OCI-LY1 (cell line): ENCODE measurements at regions not wholly inside any gene's neighbourhood (a gene's known extent, or its start where the extent isn't known, plus 50 kb on each side); places are given as distances from the start of the nearest gene placed in this dataset.

Source experiments
- H2AFZ ChIP-seq: fragments of 200-600 bp; sonication (generic), shearing (Covaris generic); 2 replicates; pipeline ENCODE4 v1.6.0; 2014; ENCODE audit warnings: antibody characterized with exemption, mild to moderate bottlenecking, low read length
- H3F3A ChIP-seq: fragments of 200-600 bp; sonication (generic), shearing (Covaris generic); 2 replicates; pipeline ENCODE4 v1.6.0; 2014; ENCODE audit warnings: mild to moderate bottlenecking, antibody characterized with exemption, low read length, moderate library complexity; ENCODE audit not compliant: insufficient read depth
- H3K27ac ChIP-seq: fragments of 200-600 bp; sonication (generic); 2 replicates; pipeline ENCODE4 v1.5.1; 2014; ENCODE audit warnings: low read length, mixed run types, mild to moderate bottlenecking, low read depth; ENCODE audit not compliant: poor library complexity, severe bottlenecking
- H3K27me3 ChIP-seq: fragments of 200-600 bp; sonication (generic); 2 replicates; pipeline ENCODE4 v1.6.0; 2014; ENCODE audit warnings: antibody characterized with exemption, mild to moderate bottlenecking, low read length, moderate library complexity; ENCODE audit not compliant: insufficient read depth
- H3K36me3 ChIP-seq: fragments of 200-600 bp; sonication (generic); 2 replicates; pipeline ENCODE4 v1.6.1; 2014; ENCODE audit warnings: mild to moderate bottlenecking, antibody characterized with exemption, low read length, moderate library complexity, mixed read lengths; ENCODE audit not compliant: insufficient read depth
- H3K4me1 ChIP-seq: fragments of 200-600 bp; sonication (generic); 2 replicates; pipeline ENCODE4 v1.5.1; 2014; ENCODE audit warnings: mild to moderate bottlenecking, low read length, moderate library complexity; ENCODE audit not compliant: insufficient read depth, severe bottlenecking
- H3K4me2 ChIP-seq: fragments of 200-600 bp; sonication (generic), shearing (Covaris generic); 2 replicates; pipeline ENCODE4 v1.6.1; 2014; ENCODE audit warnings: low read length
- H3K4me3 ChIP-seq: fragments of 200-600 bp; sonication (generic); 2 replicates; pipeline ENCODE4 v1.5.1; 2014; ENCODE audit warnings: low read length, low read depth, mild to moderate bottlenecking, mixed read lengths; ENCODE audit not compliant: poor library complexity, severe bottlenecking
- H3K79me2 ChIP-seq: fragments of 200-600 bp; shearing (Covaris generic); 2 replicates; pipeline ENCODE4 v1.6.1; 2016; ENCODE audit warnings: mixed run types, low read length, mixed read lengths; ENCODE audit not compliant: insufficient read depth
- H3K9ac ChIP-seq: fragments of 200-600 bp; sonication (generic), shearing (Covaris generic); 2 replicates; pipeline ENCODE4 v1.6.1; 2014; ENCODE audit warnings: mild to moderate bottlenecking, low read length, mixed read lengths
- H3K9me2 ChIP-seq: fragments of 200-600 bp; sonication (generic), shearing (Covaris generic); 2 replicates; pipeline ENCODE4 v1.6.1; 2014; ENCODE audit warnings: low read depth, mild to moderate bottlenecking, low read length, mixed read lengths
- H3K9me3 ChIP-seq: fragments of 200-600 bp; shearing (Covaris generic); 2 replicates; pipeline ENCODE4 v1.6.1; 2014; ENCODE audit warnings: low read length, mixed read lengths
- H4K20me1 ChIP-seq: fragments of 200-600 bp; sonication (generic), shearing (Covaris generic); 2 replicates; pipeline ENCODE4 v1.6.0; 2016; ENCODE audit warnings: mild to moderate bottlenecking, low read length; ENCODE audit not compliant: insufficient read depth
- EZH2 ChIP-seq: fragments of 200-600 bp; sonication (generic), shearing (Covaris generic); IDR thresholded peaks from 2 replicates; pipeline ENCODE4 v1.8.0; 2017; ENCODE audit warnings: borderline replicate concordance, mixed run types, mild to moderate bottlenecking, antibody characterized with exemption, low read length, moderate library complexity, mixed read lengths
- TF ChIP-seq, protein P1 (sequence below): fragments of 200-600 bp; sonication (generic), shearing (Covaris generic); IDR thresholded peaks from 2 replicates; pipeline ENCODE4 v1.5.1; 2017; ENCODE audit warnings: mild to moderate bottlenecking, antibody characterized with exemption, low read length, moderate library complexity, mixed read lengths

- Histone ChIP-seq H3K27ac (no peak overlapping the region), H3K4me2 (no peak overlapping the region)
These were observed 59.3 kb upstream of the NTPCR start for GRCh38 chr1:232891071-232891470.

GRCh38 chr1:232891656-232892317 is 58.6 kb upstream of the NTPCR start:
- Histone ChIP-seq H3K27ac (no peak overlapping the region), H3K36me3 (no peaks in the 10 kb centered on the region), H3K9me3 (no peaks in the 10 kb centered on the region), H3F3A (no peaks in the 10 kb centered on the region), H2AFZ (no peak overlapping the region), H3K79me2 (no peaks in the 10 kb centered on the region), H3K4me1 (no peaks in the 10 kb centered on the region), H3K4me2 (no peak overlapping the region), H3K27me3 (no peaks in the 10 kb centered on the region), H3K9me2 (no peaks in the 10 kb centered on the region), H3K4me3 (no peak overlapping the region), H3K9ac (no peak overlapping the region), H4K20me1 (no peaks in the 10 kb centered on the region)
- no peak for TF ChIP-seq EZH2
- TF ChIP-seq, protein P1, sequence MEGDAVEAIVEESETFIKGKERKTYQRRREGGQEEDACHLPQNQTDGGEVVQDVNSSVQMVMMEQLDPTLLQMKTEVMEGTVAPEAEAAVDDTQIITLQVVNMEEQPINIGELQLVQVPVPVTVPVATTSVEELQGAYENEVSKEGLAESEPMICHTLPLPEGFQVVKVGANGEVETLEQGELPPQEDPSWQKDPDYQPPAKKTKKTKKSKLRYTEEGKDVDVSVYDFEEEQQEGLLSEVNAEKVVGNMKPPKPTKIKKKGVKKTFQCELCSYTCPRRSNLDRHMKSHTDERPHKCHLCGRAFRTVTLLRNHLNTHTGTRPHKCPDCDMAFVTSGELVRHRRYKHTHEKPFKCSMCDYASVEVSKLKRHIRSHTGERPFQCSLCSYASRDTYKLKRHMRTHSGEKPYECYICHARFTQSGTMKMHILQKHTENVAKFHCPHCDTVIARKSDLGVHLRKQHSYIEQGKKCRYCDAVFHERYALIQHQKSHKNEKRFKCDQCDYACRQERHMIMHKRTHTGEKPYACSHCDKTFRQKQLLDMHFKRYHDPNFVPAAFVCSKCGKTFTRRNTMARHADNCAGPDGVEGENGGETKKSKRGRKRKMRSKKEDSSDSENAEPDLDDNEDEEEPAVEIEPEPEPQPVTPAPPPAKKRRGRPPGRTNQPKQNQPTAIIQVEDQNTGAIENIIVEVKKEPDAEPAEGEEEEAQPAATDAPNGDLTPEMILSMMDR: no peak

More at GRCh38 chr1:232891071-232891470, 59.3 kb upstream of the NTPCR start:
- no peaks in the 10 kb centered on the region for H3K4me1 ChIP-seq
- no peaks in the 10 kb centered on the region for H3F3A ChIP-seq
- no peak overlapping the region for H3K9ac ChIP-seq
- no peaks in the 10 kb centered on the region for H3K9me3 ChIP-seq
- H3K36me3 ChIP-seq: no peaks in the 10 kb centered on the region
- no peaks in the 10 kb centered on the region for H3K9me2 ChIP-seq
- H3K4me3 ChIP-seq: no peak overlapping the region
- no peaks in the 10 kb centered on the region for H3K79me2 ChIP-seq
- H2AFZ ChIP-seq: no peak overlapping the region
- TF ChIP-seq, protein P1: no peak
- no peak for TF ChIP-seq EZH2
- H3K27me3 ChIP-seq: no peaks in the 10 kb centered on the region
- H4K20me1 ChIP-seq: no peaks in the 10 kb centered on the region

DNA sequence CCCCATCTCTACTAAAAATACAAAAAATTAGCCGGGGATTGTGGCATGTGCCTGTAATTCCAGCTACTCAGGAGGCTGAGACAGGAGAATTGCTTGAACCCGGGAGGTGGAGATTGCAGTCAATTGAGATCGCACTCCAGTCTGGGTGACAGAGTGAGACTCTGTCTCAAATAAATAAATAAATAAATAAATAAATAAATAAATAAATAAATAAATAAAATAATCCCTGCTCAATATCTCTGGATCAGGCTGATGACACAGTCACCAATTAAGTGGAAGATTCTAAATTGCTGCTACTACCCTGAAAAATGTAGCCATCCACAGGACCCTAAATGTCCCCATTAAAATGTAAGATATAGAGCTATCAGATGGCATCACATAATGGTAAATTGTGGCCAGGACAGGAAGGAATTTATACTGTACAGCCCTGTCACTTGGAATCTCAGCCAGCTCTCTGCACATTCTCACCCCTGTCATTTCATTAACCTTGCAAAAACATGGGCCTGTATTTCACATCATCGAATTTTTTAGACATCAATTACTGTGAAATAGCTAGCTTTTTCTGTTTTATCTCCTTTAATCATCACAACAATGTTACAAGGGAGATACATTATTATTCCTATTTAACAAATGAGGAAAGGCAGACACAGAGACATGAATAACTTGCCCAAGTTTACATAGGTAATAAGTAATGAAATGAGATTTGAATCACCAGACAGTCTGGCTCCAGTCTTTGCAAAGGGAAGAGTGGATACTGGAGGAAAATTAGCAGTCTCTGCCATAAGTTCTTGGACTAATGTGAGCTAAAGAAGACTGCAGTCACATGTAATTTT is 56.7 kb upstream of the NTPCR start:
- Histone ChIP-seq H3K9ac (no peak overlapping the region), H3K9me3 (no peaks in the 10 kb centered on the region), H2AFZ (no peak overlapping the region), H3K4me3 (no peak overlapping the region), H4K20me1 (no peaks in the 10 kb centered on the region), H3K27ac (no peak overlapping the region), H3K4me1 (no peaks in the 10 kb centered on the region), H3K27me3 (no peaks in the 10 kb centered on the region), H3K9me2 (no peaks in the 10 kb centered on the region), H3K36me3 (no peaks in the 10 kb centered on the region), H3F3A (no peaks in the 10 kb centered on the region), H3K79me2 (no peaks in the 10 kb centered on the region), H3K4me2 (no peak overlapping the region)
- no peak for TF ChIP-seq EZH2
- TF ChIP-seq, protein P1: no peak
